ENCODE measurements at regions not wholly inside any gene's neighbourhood (a gene's known extent, or its start where the extent isn't known, plus 50 kb on each side); places are given as distances from the start of the nearest gene placed in this dataset.

GRCh38 chr9:136597965-136598364 lies 52.1 kb upstream of the NOTCH1 start:
- no peak for TF ChIP-seq CTCF (IDR thresholded peaks at IDR 0.05; ENCODE audit: low read depth, low read length)
- H3K27me3 ChIP-seq, result peaks cover 3% of the 10 kb centered on the region; the same call in 1 of the 2 replicates
- H3K36me3 ChIP-seq, result no peaks in the 10 kb centered on the region
- no peaks in the 10 kb centered on the region for H3K9me3 ChIP-seq
- no peak for DNase-seq
- H3K4me3 ChIP-seq (ENCODE audit: low read depth, low read length), result no peak overlapping the region
- H3K4me1 ChIP-seq, result no peaks in the 10 kb centered on the region

- Histone ChIP-seq H3K4me1 (no peaks in the 10 kb centered on the region), H3K9me3 (no peaks in the 10 kb centered on the region), H3K36me3 (no peaks in the 10 kb centered on the region), H3K27me3 (peaks cover 3% of the 10 kb centered on the region; the same call in 1 of the 2 replicates), H3K4me3 (ENCODE audit: low read depth, low read length) (no peak overlapping the region)
- no peak for DNase-seq
- TF ChIP-seq CTCF (IDR thresholded peaks at IDR 0.05; ENCODE audit: low read depth, low read length), result no peak
These were observed 51.5 kb upstream of the NOTCH1 start for GRCh38 chr9:136597141-136597885.

- no peak for TF ChIP-seq CTCF (IDR thresholded peaks at IDR 0.05; ENCODE audit: low read depth, low read length)
These were observed 50.8 kb upstream of the NOTCH1 start for GRCh38 chr9:136596630-136597031.

GRCh38 chr9:136596217-136596616 lies 50.4 kb upstream of the NOTCH1 start:
- no peak for DNase-seq
- no peak for TF ChIP-seq CTCF (IDR thresholded peaks at IDR 0.05; ENCODE audit: low read depth, low read length)

More at GRCh38 chr9:136596630-136597031, 50.8 kb upstream of the NOTCH1 start:
- Histone ChIP-seq H3K4me3 (ENCODE audit: low read depth, low read length) (no peak overlapping the region), H3K9me3 (no peaks in the 10 kb centered on the region), H3K4me1 (no peaks in the 10 kb centered on the region), H3K36me3 (no peaks in the 10 kb centered on the region), H3K27me3 (peaks cover 3% of the 10 kb centered on the region; the same call in 1 of the 2 replicates)
- DNase-seq, result no peak

GRCh38 chr9:136595245-136596153 lies 49.7 kb upstream of the NOTCH1 start:
- Histone ChIP-seq H3K9me3 (no peaks in the 10 kb centered on the region), H3K36me3 (no peaks in the 10 kb centered on the region), H3K4me1 (no peaks in the 10 kb centered on the region), H3K27me3 (peaks cover 3% of the 10 kb centered on the region; the same call in 1 of the 2 replicates), H3K4me3 (ENCODE audit: low read depth, low read length) (no peak overlapping the region)
- DNase-seq, result no peak
- no peak for TF ChIP-seq CTCF (IDR thresholded peaks at IDR 0.05; ENCODE audit: low read depth, low read length)

More at GRCh38 chr9:136596217-136596616, 50.4 kb upstream of the NOTCH1 start:
- Histone ChIP-seq H3K27me3 (peaks cover 3% of the 10 kb centered on the region; the same call in 1 of the 2 replicates), H3K4me3 (ENCODE audit: low read depth, low read length) (no peak overlapping the region), H3K36me3 (no peaks in the 10 kb centered on the region), H3K9me3 (no peaks in the 10 kb centered on the region), H3K4me1 (no peaks in the 10 kb centered on the region)

Data from BE2C (cell line).